ENCODE measurements at regions not wholly inside any gene's neighbourhood (a gene's known extent, or its start where the extent isn't known, plus 50 kb on each side); places are given as distances from the start of the nearest gene placed in this dataset.

DNA sequence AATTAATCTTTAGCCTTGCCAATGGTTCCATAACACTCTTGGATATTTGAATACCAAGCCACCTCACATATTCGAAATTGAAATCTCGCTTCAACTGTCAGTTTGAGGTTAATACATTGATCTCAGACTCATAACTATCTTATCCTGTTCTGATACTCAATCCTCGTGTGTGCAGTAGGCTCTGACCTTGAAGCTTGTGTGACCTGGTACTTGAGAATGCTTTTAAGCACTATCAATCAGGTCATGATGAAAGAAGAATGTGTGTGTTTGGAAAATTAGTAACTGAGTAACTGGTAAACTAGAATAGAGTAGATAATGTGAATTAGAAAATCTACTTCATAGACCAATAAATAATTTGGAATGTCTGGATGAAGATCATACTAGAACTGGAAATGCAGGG, 1266.7 kb downstream of the MAT2B start:
- no peak for FAIRE-seq
- no peak for DNase-seq (ENCODE audit: extremely low spot score, insufficient read length, low read depth)

DNA sequence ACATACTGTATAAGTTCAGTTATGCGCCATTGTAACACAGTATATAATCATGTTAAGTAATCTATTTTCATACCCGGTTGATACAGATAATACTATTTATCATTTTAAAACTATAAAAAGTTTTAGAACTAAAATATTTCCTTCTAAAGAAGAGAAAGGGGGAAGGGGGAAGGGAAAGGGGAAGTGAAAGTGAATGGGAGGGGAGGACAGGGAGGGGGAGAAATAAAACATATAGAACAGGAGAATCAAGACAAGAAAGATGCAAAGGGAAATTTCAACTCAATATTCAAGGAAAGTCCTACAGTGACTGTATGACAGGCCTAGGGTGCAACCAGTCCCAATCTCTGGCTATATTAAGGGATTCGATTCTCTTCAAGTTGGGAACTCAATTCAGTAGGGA, 1278.8 kb downstream of the MAT2B start:
- FAIRE-seq (no peak), DNase-seq (ENCODE audit: extremely low spot score, insufficient read length, low read depth) (no peak)

DNA sequence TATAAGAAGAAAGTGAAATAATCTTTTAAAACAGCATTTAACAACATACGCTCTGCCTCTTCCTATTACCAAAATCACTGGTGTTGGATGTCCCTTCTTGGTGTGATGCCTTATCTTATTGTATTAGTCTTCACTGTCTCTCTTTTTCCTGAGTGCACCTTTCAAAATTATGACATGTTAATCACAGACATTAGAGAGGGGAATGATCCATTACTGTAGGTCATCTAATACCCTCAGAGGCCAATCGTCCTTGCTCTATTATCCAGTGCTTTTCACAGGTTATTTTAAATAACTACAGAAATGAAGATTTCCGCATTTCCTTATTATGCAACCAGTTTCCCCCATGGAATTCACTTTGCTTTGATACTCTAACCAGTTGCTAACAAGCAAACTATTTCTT, 1292.7 kb downstream of the MAT2B start:
- DNase-seq (ENCODE audit: extremely low spot score, insufficient read length, low read depth), result no peak
- no peak for FAIRE-seq

DNA sequence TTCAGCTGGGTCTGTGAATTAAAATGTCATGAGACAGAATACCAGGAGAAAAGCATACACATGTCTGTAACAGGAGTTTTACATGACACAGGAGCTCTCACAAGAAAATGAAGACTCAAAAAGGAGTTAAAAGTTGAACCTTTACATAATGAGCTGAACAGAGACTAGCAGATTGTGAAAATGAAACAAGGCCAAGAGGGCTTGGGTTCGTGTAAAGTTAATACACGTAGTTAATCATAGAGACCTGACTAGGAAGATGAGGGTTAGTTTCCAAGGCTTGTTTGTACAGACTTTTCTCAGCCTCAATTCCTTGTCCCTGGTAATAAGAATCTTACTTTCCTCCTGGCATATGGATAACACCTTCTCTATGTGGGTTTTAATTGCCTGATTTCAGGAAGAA, 1294.0 kb downstream of the MAT2B start:
- DNase-seq (ENCODE audit: extremely low spot score, insufficient read length, low read depth), result no peak
- FAIRE-seq, result no peak

GRCh38 chr5:164801910-164802309, 1296.5 kb downstream of the MAT2B start:
- DNase-seq (ENCODE audit: extremely low spot score, insufficient read length, low read depth) (no peak), FAIRE-seq (no peak)

DNA sequence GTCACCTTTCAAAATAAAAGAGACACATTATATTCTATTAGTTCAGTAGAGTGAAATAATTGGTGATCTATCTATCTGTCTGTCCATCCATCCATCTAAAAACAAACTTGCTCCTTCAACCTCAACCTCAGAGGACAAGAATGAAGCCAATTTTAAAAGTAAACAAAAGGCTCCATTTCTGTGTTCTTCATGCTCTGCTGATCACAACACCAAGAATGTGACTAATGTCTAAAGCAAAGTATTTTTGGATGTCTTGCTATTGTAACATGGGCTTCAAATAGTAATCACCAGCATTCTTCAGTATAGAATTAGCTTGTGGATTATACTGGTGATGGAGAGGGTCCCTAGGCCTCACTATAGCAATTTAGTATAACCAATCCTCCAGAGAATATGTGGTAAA, 1304.4 kb downstream of the MAT2B start:
- FAIRE-seq (no peak), DNase-seq (ENCODE audit: extremely low spot score, insufficient read length, low read depth) (no peak)

DNA sequence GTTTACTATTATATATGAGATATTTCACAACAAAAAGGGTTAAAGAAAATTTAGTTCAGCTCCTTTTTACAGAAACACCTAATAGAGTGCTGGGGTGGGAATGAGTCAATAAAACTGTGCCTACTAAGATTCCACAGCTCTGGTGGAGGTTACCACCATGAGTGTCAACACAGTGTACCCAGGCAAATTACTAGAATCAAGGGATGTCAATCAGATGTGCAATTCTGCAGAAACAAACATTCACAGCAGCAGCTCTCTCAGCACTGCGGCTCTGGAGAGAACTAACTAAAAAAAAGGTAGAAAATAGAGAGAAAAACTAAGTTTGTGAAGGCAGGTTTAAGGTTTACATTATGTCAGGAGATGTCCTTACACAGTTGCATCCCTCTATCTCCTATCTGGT, 1313.0 kb downstream of the MAT2B start:
- DNase-seq (ENCODE audit: extremely low spot score, insufficient read length, low read depth), result no peak
- FAIRE-seq, result no peak

- FAIRE-seq, result no peak
- no peak for DNase-seq (ENCODE audit: extremely low spot score, insufficient read length, low read depth)
Measured at GRCh38 chr5:164824671-164825070, 1319.3 kb downstream of the MAT2B start.

DNA sequence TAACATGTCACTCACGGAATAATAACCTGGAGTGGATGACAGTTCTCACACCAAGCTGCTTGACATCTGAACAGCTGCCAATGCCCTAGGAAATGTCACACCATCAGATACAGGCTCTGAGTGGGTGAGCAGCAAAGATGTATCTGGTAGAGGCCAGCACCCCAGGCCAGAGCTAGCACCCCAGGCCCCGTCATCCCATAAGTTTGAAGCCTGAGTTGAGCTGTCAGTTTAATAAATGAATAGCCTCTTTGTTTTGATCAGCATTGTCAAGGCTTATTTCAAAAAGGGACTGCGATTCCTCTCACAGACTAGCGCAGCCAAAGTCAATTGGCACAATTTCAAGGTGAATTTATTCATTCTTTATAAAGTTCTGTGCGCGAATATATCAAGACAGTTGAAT, 1327.1 kb downstream of the MAT2B start:
- FAIRE-seq (no peak), DNase-seq (ENCODE audit: extremely low spot score, insufficient read length, low read depth) (no peak)

- FAIRE-seq, result no peak
Measured at GRCh38 chr5:164844348-164844747, 1338.9 kb downstream of the MAT2B start.

GRCh38 chr5:164860896-164861295, 1355.5 kb downstream of the MAT2B start:
- DNase-seq (ENCODE audit: extremely low spot score, insufficient read length, low read depth) (no peak), FAIRE-seq (no peak)

More at GRCh38 chr5:164844348-164844747, 1338.9 kb downstream of the MAT2B start:
- DNase-seq (ENCODE audit: extremely low spot score, insufficient read length, low read depth), result no peak

DNA sequence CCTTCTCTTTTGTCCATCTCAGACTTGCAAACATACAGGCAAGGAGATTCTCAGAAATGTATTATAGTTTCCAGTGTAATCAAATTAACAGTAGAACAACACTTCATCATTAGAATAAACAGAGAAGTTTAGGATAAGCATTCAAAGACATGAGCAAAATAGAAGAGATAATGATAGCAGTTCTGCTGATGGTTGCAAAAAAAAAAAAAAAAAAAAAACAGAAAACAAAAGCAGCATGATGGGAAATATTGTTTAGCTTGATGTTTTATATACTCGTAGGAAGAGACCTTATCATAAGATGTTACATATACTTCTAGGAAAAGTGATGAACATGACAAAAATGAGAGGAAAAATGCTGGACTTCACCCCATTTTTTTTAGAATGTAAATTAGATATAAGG, 1356.2 kb downstream of the MAT2B start:
- no peak for FAIRE-seq
- no peak for DNase-seq (ENCODE audit: extremely low spot score, insufficient read length, low read depth)

GRCh38 chr5:164868761-164869160, 1363.3 kb downstream of the MAT2B start:
- no peak for DNase-seq (ENCODE audit: extremely low spot score, insufficient read length, low read depth)
- FAIRE-seq, result no peak

GRCh38 chr5:164869325-164869724, 1363.9 kb downstream of the MAT2B start:
- FAIRE-seq, result no peak
- no peak for DNase-seq (ENCODE audit: extremely low spot score, insufficient read length, low read depth)

GRCh38 chr5:164876793-164877192, 1371.4 kb downstream of the MAT2B start:
- DNase-seq (ENCODE audit: extremely low spot score, insufficient read length, low read depth), result no peak
- FAIRE-seq, result no peak

DNA sequence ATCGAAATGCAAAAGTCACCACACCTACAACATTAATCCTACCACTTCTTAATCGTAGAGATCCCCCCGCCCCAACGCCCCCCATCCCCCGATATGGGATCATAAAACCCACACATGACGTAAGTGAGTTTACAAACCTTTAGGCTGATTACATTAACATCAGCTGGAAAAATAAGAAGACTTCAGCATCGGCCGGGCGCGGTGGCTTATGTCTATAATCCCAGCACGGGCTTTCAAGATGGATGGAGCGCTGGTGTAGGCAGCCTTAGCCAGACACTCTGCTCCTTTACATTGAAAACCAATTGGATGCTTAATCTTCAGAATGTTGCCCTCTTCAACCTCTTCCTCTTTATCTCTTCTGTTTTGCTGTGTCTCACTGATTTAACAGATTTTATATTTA, 1376.0 kb downstream of the MAT2B start:
- FAIRE-seq (no peak), DNase-seq (ENCODE audit: extremely low spot score, insufficient read length, low read depth) (no peak)

DNA sequence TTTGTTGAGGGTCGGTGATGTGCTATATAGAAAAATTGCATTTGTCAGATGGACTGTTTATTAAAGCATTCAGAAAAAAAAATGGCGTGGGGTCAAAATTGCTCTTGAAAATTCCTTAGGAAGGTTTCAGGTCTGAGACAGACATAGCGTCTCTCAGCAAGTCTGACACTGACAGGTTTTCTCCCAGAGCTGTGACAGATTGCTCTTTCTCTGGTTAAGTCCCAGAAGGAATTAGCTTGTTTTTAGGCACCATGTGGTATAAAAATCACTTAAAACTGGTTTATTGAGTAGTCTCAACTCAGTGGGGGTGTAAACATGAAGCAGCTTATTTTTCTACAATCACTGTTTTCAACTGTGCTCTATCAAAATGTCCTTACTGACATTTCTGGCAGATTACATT, 1379.8 kb downstream of the MAT2B start:
- no peak for DNase-seq (ENCODE audit: extremely low spot score, insufficient read length, low read depth)
- no peak for FAIRE-seq

GRCh38 chr5:164893071-164893470, 1387.7 kb downstream of the MAT2B start:
- no peak for FAIRE-seq
- no peak for DNase-seq (ENCODE audit: extremely low spot score, insufficient read length, low read depth)

DNA sequence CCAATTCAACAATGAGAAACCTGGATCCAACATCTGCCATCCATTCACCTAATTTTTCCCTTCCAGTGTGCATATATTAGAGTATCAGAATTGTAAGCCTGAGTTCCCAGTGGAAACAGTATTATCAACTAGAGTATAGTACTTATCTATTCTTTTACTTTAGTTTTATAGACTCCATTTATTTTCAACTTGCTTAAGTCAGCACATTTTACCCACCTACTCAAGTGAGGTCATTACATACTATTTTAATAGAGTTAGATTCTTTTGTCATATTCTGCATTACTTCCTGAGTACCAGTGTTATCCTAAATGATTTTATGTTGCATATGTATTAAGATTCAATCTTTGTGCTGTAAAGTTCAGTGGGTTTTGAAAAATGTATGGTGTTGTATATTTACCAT, 1393.3 kb downstream of the MAT2B start:
- FAIRE-seq (no peak), DNase-seq (ENCODE audit: extremely low spot score, insufficient read length, low read depth) (no peak)

- DNase-seq (ENCODE audit: extremely low spot score, insufficient read length, low read depth), result no peak
- FAIRE-seq, result no peak
Measured at GRCh38 chr5:164909673-164910072, 1404.3 kb downstream of the MAT2B start.

GRCh38 chr5:164921722-164922121, 1416.3 kb downstream of the MAT2B start:
- FAIRE-seq (no peak), DNase-seq (ENCODE audit: extremely low spot score, insufficient read length, low read depth) (no peak)

DNA sequence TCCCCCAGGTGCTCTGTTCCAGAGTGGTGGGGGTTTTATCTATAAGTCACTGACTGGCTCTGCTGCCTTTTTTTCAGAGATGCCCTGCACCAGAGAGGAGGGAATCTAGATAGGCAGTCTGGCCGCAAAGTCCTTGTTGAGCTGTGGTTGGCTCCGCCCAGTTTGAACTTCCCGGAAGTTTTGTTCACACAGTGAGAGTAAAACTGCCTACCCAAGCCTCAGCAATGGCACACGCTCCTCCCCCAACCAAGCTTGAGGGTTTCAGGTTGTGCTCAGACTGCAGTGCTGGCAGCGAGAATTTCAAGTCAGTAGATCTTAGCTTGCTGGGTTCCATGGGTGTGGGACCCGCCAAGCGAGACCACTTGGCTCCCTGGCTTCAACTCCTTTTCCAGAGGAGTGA, 1428.6 kb downstream of the MAT2B start:
- no peak for FAIRE-seq
- DNase-seq (ENCODE audit: extremely low spot score, insufficient read length, low read depth), result no peak

- no peak for DNase-seq (ENCODE audit: extremely low spot score, insufficient read length, low read depth)
- no peak for FAIRE-seq
Measured at GRCh38 chr5:164934561-164934960, 1429.1 kb downstream of the MAT2B start.

Data from GM18507 (cell line).